SK-N-SH (cell line): ENCODE measurements at regions not wholly inside any gene's neighbourhood (a gene's known extent, or its start where the extent isn't known, plus 50 kb on each side); places are given as distances from the start of the nearest gene placed in this dataset.

Source experiments
- CTCF ChIP-seq: fragments of 200-600 bp; sonication (generic); IDR thresholded peaks from 2 replicates; pipeline ENCODE4 v1.6.1; 2017; ENCODE audit warnings: antibody characterized with exemption, mild to moderate bottlenecking, moderate library complexity
- ELF1 ChIP-seq: IDR thresholded peaks from 2 replicates; pipeline ENCODE4 v1.4.0; 2012
- EP300 ChIP-seq, 2 experiments: IDR thresholded peaks; 2 replicates each; pipeline versions ENCODE4 v1.4.0 to v1.6.1; 2012; ENCODE audit warnings: borderline replicate concordance in 1 of 2, low read depth in 1 of 2, low read length in 1 of 2
- EZH2phosphoT487 ChIP-seq: fragments of 200-600 bp; sonication (generic); IDR thresholded peaks from 2 replicates; pipeline ENCODE4 v1.6.1; 2017; ENCODE audit warnings: low read depth, mixed run types, mild to moderate bottlenecking, antibody characterized with exemption, moderate library complexity, borderline replicate concordance
- JUND ChIP-seq: IDR thresholded peaks from 2 replicates; pipeline ENCODE4 v1.4.0; 2012
- POLR2AphosphoS5 ChIP-seq: IDR thresholded peaks from 2 replicates; pipeline ENCODE4 v1.6.1; 2012; ENCODE audit warnings: low read depth, low read length
- RAD21 ChIP-seq: IDR thresholded peaks from 2 replicates; pipeline ENCODE4 v1.6.1; 2012; ENCODE audit warnings: mild to moderate bottlenecking, low read length
- RCOR1 ChIP-seq: fragments of 150-350 bp; IDR thresholded peaks from 2 replicates; pipeline ENCODE4 v1.6.1; 2017; ENCODE audit warnings: antibody characterized with exemption, low read length
- RFX5 ChIP-seq: IDR thresholded peaks from 2 replicates; pipeline ENCODE4 v1.6.1; 2012; ENCODE audit warnings: mild to moderate bottlenecking, improper control_type of control experiment, low read length
- TAF1 ChIP-seq: IDR thresholded peaks from 2 replicates; pipeline ENCODE4 v1.6.1; 2012; ENCODE audit warnings: low read depth, mild to moderate bottlenecking, low read length, moderate library complexity, borderline replicate concordance
- YY1 ChIP-seq: IDR thresholded peaks from 2 replicates; pipeline ENCODE4 v1.4.0; 2012; ENCODE audit warnings: low read depth, mild to moderate bottlenecking
- TF ChIP-seq, protein P1 (sequence below): IDR thresholded peaks from 2 replicates; pipeline ENCODE4 v1.4.0; 2012; ENCODE audit warnings: low read depth, borderline replicate concordance

DNA sequence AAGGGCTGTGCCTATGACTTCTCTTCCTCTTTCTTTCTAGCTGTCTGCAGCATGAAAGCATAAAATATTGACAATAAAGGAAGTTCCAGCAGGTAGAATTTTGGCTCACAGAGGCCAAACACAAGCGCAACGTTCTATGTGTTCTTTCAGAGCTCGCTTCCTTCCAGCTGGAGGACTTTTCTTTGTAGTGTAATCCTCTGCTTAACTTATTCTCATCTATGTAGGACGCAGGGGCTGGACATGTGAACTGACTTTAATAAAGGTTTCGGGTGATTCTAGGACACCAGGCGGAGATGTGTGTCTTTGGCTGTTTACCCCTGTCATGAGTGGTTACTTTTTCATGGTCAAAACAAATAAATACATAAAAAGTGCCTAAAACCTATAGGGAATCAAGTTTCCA, 191.5 kb upstream of the MAF start:
- no peak for TF ChIP-seq RCOR1
- no peak for TF ChIP-seq CTCF
- no peak for TF ChIP-seq EP300 (IDR thresholded peaks at IDR 0.05; ENCODE audit: borderline replicate concordance in 1 of 2, low read depth in 1 of 2, low read length in 1 of 2)
- no peak for TF ChIP-seq POLR2AphosphoS5
- no peak for TF ChIP-seq YY1
- TF ChIP-seq, protein P1, sequence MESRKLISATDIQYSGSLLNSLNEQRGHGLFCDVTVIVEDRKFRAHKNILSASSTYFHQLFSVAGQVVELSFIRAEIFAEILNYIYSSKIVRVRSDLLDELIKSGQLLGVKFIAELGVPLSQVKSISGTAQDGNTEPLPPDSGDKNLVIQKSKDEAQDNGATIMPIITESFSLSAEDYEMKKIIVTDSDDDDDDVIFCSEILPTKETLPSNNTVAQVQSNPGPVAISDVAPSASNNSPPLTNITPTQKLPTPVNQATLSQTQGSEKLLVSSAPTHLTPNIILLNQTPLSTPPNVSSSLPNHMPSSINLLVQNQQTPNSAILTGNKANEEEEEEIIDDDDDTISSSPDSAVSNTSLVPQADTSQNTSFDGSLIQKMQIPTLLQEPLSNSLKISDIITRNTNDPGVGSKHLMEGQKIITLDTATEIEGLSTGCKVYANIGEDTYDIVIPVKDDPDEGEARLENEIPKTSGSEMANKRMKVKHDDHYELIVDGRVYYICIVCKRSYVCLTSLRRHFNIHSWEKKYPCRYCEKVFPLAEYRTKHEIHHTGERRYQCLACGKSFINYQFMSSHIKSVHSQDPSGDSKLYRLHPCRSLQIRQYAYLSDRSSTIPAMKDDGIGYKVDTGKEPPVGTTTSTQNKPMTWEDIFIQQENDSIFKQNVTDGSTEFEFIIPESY: no peak
- TF ChIP-seq JUND: no peak
- no peak for TF ChIP-seq RFX5
- TF ChIP-seq TAF1: no peak
- no peak for TF ChIP-seq EZH2phosphoT487
- no peak for TF ChIP-seq RAD21
- TF ChIP-seq ELF1: no peak
